WTC11 (cell line): ENCODE measurements at regions not wholly inside any gene's neighbourhood (a gene's known extent, or its start where the extent isn't known, plus 50 kb on each side); places are given as distances from the start of the nearest gene placed in this dataset.

Experiments used
- ATAC-seq: fragments of 200-7000 bp; cut with Tn5 transposase; 2 replicates; pipeline ENCODE4 v1.10.0; 2021; ENCODE audit warnings: mild to moderate bottlenecking, moderate library complexity
- CTCF ChIA-PET: fragments of 300-600 bp; sonication (Branson Sonifier 250); formaldehyde crosslinking; loops from one replicate; lab custom pipeline; 2021; ENCODE audit warnings: antibody characterized with exemption; lab: Charles Lee
- POLR2A ChIA-PET: fragments of 350-600 bp; sonication (Branson Sonifier 250); formaldehyde crosslinking; loops from one replicate; lab custom pipeline; 2021; ENCODE audit warnings: antibody characterized with exemption; lab: Charles Lee
- DNase-seq: peaks from one replicate; pipeline ENCODE4 v3.0.0; 2021; ENCODE audit warnings: low spot score
- H3K27ac Mint-ChIP-seq: 2 replicates; pipeline ENCODE4 v1.8.0; 2021; ENCODE audit warnings: mixed read lengths
- H3K27me3 Mint-ChIP-seq: 2 replicates; pipeline ENCODE4 v1.8.0; 2021; ENCODE audit warnings: low read depth, mild to moderate bottlenecking, moderate library complexity, mixed read lengths
- H3K36me3 Mint-ChIP-seq: 2 replicates; pipeline ENCODE4 v1.8.0; 2021; ENCODE audit warnings: mixed read lengths
- H3K4me1 Mint-ChIP-seq: 2 replicates; pipeline ENCODE4 v1.8.0; 2022; ENCODE audit warnings: mixed read lengths
- H3K4me3 Mint-ChIP-seq: 2 replicates; pipeline ENCODE4 v1.8.0; 2021; ENCODE audit warnings: mild to moderate bottlenecking, moderate library complexity, mixed read lengths
- H3K9me3 Mint-ChIP-seq: 2 replicates; pipeline ENCODE4 v1.8.0; 2021; ENCODE audit warnings: mixed read lengths
- CREB1 ChIP-seq: sonication (generic); formaldehyde crosslinking; IDR thresholded peaks from 2 replicates; pipeline ENCODE4 v1.8.0; 2023; ENCODE audit warnings: mild to moderate bottlenecking, missing genetic modification reagents
- CREM ChIP-seq: sonication (generic); formaldehyde crosslinking; IDR thresholded peaks from 2 replicates; pipeline ENCODE4 v1.8.1; 2022; ENCODE audit warnings: mild to moderate bottlenecking, missing genetic modification reagents, moderate library complexity
- CTCF ChIP-seq: fragments of 200-600 bp; IDR thresholded peaks from 2 replicates; pipeline ENCODE4 v1.8.0; 2022; ENCODE audit warnings: antibody characterized with exemption
- E2F5 ChIP-seq: sonication (generic); formaldehyde crosslinking; IDR thresholded peaks from 2 replicates; pipeline ENCODE4 v1.8.1; 2022; ENCODE audit warnings: mild to moderate bottlenecking, moderate library complexity, missing genetic modification reagents
- FOXP4 ChIP-seq: sonication (generic); formaldehyde crosslinking; IDR thresholded peaks from 2 replicates; pipeline ENCODE4 v1.8.0; 2022; ENCODE audit warnings: mild to moderate bottlenecking, missing genetic modification reagents
- NR3C1 ChIP-seq: sonication (generic); formaldehyde crosslinking; conservative IDR thresholded peaks from 2 replicates; pipeline ENCODE4 v1.8.1; 2023; ENCODE audit warnings: low read depth, mild to moderate bottlenecking, missing genetic modification reagents
- PRRX2 ChIP-seq: fragments of 250-450 bp; sonication (Bioruptor Pico); IDR thresholded peaks from 2 replicates; pipeline ENCODE4 v1.8.0; 2021; ENCODE audit warnings: mild to moderate bottlenecking
- ZBTB21 ChIP-seq: sonication (generic); formaldehyde crosslinking; IDR thresholded peaks from 2 replicates; pipeline ENCODE4 v1.8.1; 2023; ENCODE audit warnings: mild to moderate bottlenecking, missing genetic modification reagents, borderline replicate concordance
- ZBTB43 ChIP-seq: sonication (generic); formaldehyde crosslinking; IDR thresholded peaks from 2 replicates; pipeline ENCODE4 v1.8.1; 2023; ENCODE audit warnings: mild to moderate bottlenecking, missing genetic modification reagents
- ZNF219 ChIP-seq: sonication (generic); formaldehyde crosslinking; IDR thresholded peaks from 2 replicates; pipeline ENCODE4 v1.8.0; 2023; ENCODE audit warnings: missing genetic modification reagents, mild to moderate bottlenecking, borderline replicate concordance
- ZNF317 ChIP-seq: sonication (generic); formaldehyde crosslinking; IDR thresholded peaks from 2 replicates; pipeline ENCODE4 v1.8.1; 2023; ENCODE audit warnings: low read depth, mild to moderate bottlenecking, moderate library complexity, missing genetic modification reagents, borderline replicate concordance
- ZNF423 ChIP-seq: fragments of 250-450 bp; sonication (Bioruptor Pico); IDR thresholded peaks from 2 replicates; pipeline ENCODE4 v2.1.2; 2022; ENCODE audit warnings: mild to moderate bottlenecking, moderate library complexity
- ZNF512 ChIP-seq: sonication (generic); formaldehyde crosslinking; IDR thresholded peaks from 2 replicates; pipeline ENCODE4 v1.8.1; 2022; ENCODE audit warnings: missing genetic modification reagents, borderline replicate concordance
- ZNF671 ChIP-seq: fragments of 250-450 bp; sonication (Bioruptor Pico); IDR thresholded peaks from 2 replicates; pipeline ENCODE4 v1.8.0; 2021; ENCODE audit warnings: mild to moderate bottlenecking

- POLR2A ChIA-PET = interaction anchor here (0.6 to 0.7 kb wide), 2 partner anchors 17 to 27 kb away, joined by 3 to 4 read pairs; no protein-coding TSS in a partner anchor
- DNase-seq (no peak), ATAC-seq (peak; percentile 51)
- no peak overlapping the region; the same call in 1 of the 2 replicates for H3K27ac Mint-ChIP-seq
- CTCF ChIA-PET = interaction anchor here (0.7 to 2.0 kb wide), 7 partner anchors 11 to 260 kb away, joined by 3 to 7 read pairs (median 4); no protein-coding TSS in a partner anchor
- H3K4me3 Mint-ChIP-seq = no peak overlapping the region
- no peak for TF ChIP-seq ZBTB21 (CRISPR knock-in tag)
- no peak for TF ChIP-seq CTCF
- TF ChIP-seq CREM (CRISPR knock-in tag) = no peak
- TF ChIP-seq CREB1 (CRISPR knock-in tag) = no peak
- no peak for TF ChIP-seq ZNF317 (CRISPR knock-in tag)
- no peak for TF ChIP-seq ZNF219 (CRISPR knock-in tag)
- TF ChIP-seq ZBTB43 = no peak
- TF ChIP-seq, all 79 proteins: peak for 0
- Mint-ChIP-seq H3K4me1 (peaks cover 42% of the 10 kb centered on the region), H3K36me3 (peaks cover 5% of the 10 kb centered on the region; the same call in 1 of the 2 replicates), H3K9me3 (peaks cover 28% of the 10 kb centered on the region), H3K27me3 (peaks cover 5% of the 10 kb centered on the region)
Measured at GRCh38 chr3:16810593-16811367, 74.0 kb upstream of the PLCL2 start.

GRCh38 chr3:16811950-16812349 is 72.8 kb upstream of the PLCL2 start:
- H3K4me1 Mint-ChIP-seq = peaks cover 45% of the 10 kb centered on the region
- ATAC-seq = no peak
- POLR2A ChIA-PET = no interaction called here
- H3K9me3 Mint-ChIP-seq = peaks cover 24% of the 10 kb centered on the region
- TF ChIP-seq PRRX2 (CRISPR knock-in tag) (no peak), FOXP4 (no peak), ZNF512 (no peak), ZNF423 (CRISPR knock-in tag) (no peak), E2F5 (CRISPR knock-in tag) (no peak), NR3C1 (CRISPR knock-in tag) (no peak), ZNF671 (CRISPR knock-in tag) (no peak)
- TF ChIP-seq, all 79 proteins: peak for 0
- peaks cover 5% of the 10 kb centered on the region; the same call in 1 of the 2 replicates for H3K36me3 Mint-ChIP-seq
- H3K27ac Mint-ChIP-seq = no peak overlapping the region
- H3K27me3 Mint-ChIP-seq = peaks cover 5% of the 10 kb centered on the region
- DNase-seq = no peak
- H3K4me3 Mint-ChIP-seq = no peak overlapping the region
- CTCF ChIA-PET = interaction anchor here (1.8 kb wide), 1 partner anchor 72 kb away, joined by 7 read pairs; no protein-coding TSS in a partner anchor
